HL-60 (cell line): ENCODE measurements at regions not wholly inside any gene's neighbourhood (a gene's known extent, or its start where the extent isn't known, plus 50 kb on each side); places are given as distances from the start of the nearest gene placed in this dataset.

Experiments
- CTCF ChIP-seq: IDR thresholded peaks from one replicate; pipeline ENCODE4 v1.5.1; 2011; ENCODE audit warnings: low read length, control low read depth, inconsistent platforms; ENCODE audit not compliant: insufficient read depth
- POLR2AphosphoS5 ChIP-seq: IDR thresholded peaks from 2 replicates; pipeline ENCODE4 v1.6.1; 2012; ENCODE audit warnings: low read depth

- no peak for TF ChIP-seq CTCF
- no peak for TF ChIP-seq POLR2AphosphoS5
These were observed 1345.0 kb upstream of the SLC10A2 start for GRCh38 chr13:104411141-104411765.
